ENCODE measurements at regions not wholly inside any gene's neighbourhood (a gene's known extent, or its start where the extent isn't known, plus 50 kb on each side); places are given as distances from the start of the nearest gene placed in this dataset.
"Not testable (repeated sequence)": the region's sequence is repeated elsewhere in the genome, so short reads cannot be mapped to it uniquely, and the experiment has no call there.

GRCh38 chr13:61358599-61358998, 57.0 kb downstream of the PCDH20 start:
- Mint-ChIP-seq H3K4me1 (no peaks in the 10 kb centered on the region), H3K4me3 (no peak overlapping the region), H3K36me3 (ENCODE audit: low read depth) (no peaks in the 10 kb centered on the region), H3K9me3 (peaks cover 5% of the 10 kb centered on the region), H3K27ac (no peak overlapping the region), H3K27me3 (no peaks in the 10 kb centered on the region)
- intact Hi-C loops (cut with micrococcal nuclease): no loop called here
- no peak for DNase-seq

DNA sequence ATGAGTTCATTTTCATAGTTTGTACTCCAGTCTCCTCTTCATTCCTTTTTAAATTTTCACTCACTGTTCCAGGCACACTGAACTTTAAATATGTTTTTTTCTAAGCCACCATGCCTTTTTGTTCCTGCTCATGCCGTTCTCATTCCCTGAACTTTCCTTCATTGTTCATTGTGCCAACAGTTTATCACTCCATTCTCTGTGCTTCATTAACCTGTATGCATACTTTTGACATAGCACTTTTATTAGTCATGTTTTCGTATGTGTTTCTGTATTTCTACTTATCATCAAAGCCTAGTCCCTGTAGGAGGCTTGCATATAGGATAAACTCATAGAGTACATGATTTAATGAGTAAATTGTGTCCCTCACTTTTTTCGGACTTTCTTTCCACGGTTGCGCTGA, 65.3 kb downstream of the PCDH20 start:
- Mint-ChIP-seq H3K9me3 (peaks cover 8% of the 10 kb centered on the region), H3K4me1 (no peaks in the 10 kb centered on the region), H3K27me3 (no peaks in the 10 kb centered on the region), H3K27ac (no peak overlapping the region), H3K4me3 (no peak overlapping the region), H3K36me3 (ENCODE audit: low read depth) (no peaks in the 10 kb centered on the region)
- DNase-seq: no peak
- intact Hi-C loops (cut with micrococcal nuclease): no loop called here

GRCh38 chr13:61339054-61339621, 76.5 kb downstream of the PCDH20 start:
- Mint-ChIP-seq H3K4me1 (no peaks in the 10 kb centered on the region), H3K4me3 (no peak overlapping the region), H3K27me3 (no peaks in the 10 kb centered on the region), H3K36me3 (ENCODE audit: low read depth) (no peaks in the 10 kb centered on the region), H3K27ac (no peak overlapping the region), H3K9me3 (peaks cover 5% of the 10 kb centered on the region)
- no peak for DNase-seq
- intact Hi-C loops (cut with micrococcal nuclease): no loop called here

- H3K4me1 Mint-ChIP-seq: no peaks in the 10 kb centered on the region
- no peaks in the 10 kb centered on the region for H3K27me3 Mint-ChIP-seq
- peaks cover 3% of the 10 kb centered on the region for H3K9me3 Mint-ChIP-seq
- no peak for DNase-seq
- intact Hi-C loops (cut with micrococcal nuclease): no loop called here
- no peak overlapping the region for H3K27ac Mint-ChIP-seq
- no peaks in the 10 kb centered on the region for H3K36me3 Mint-ChIP-seq (ENCODE audit: low read depth)
- no peak overlapping the region for H3K4me3 Mint-ChIP-seq
Observed at GRCh38 chr13:61316647-61317046, 99.0 kb downstream of the PCDH20 start.

- intact Hi-C loops (cut with micrococcal nuclease): no loop called here
- Mint-ChIP-seq H3K27ac (no peak overlapping the region), H3K4me3 (no peak overlapping the region)
Observed at GRCh38 chr13:61294467-61295191, 121.0 kb downstream of the PCDH20 start.

DNA sequence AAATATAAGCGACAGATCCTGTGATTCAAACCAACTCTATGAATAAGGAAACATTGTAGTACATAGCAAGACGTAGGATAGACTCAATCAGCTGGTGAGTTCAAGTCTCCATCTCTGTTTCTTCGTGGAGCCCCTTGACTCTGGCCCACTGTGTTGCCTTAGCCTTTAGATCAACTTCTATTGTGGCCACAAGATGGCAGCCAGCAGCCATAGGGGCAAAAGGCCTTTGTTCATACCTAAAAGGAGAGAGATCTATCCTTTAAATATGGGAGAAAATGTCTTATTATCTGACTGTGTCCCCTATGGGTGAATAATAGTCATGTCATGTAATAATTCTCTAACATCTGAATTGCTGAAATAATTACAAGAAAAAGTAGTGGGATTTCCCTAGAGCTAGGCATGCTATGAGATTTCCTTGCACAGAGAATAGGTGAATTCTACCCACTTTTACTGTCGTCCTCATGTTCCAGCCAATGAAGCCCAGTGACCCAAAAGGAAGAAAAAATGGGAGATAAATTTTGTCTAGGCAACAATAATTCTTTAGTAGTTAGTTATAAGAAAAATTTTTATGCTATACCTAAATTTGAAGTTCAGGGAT, 129.4 kb downstream of the PCDH20 start:
- no peak overlapping the region for H3K27ac Mint-ChIP-seq
- no peaks in the 10 kb centered on the region for H3K27me3 Mint-ChIP-seq
- H3K4me3 Mint-ChIP-seq: no peak overlapping the region
- no peaks in the 10 kb centered on the region for H3K4me1 Mint-ChIP-seq
- intact Hi-C loops (cut with micrococcal nuclease): no loop called here
- DNase-seq: no peak
- no peaks in the 10 kb centered on the region for H3K36me3 Mint-ChIP-seq (ENCODE audit: low read depth)
- no peaks in the 10 kb centered on the region for H3K9me3 Mint-ChIP-seq

More at GRCh38 chr13:61294467-61295191, 121.0 kb downstream of the PCDH20 start:
- Mint-ChIP-seq H3K4me1 (no peaks in the 10 kb centered on the region), H3K27me3 (no peaks in the 10 kb centered on the region), H3K36me3 (ENCODE audit: low read depth) (no peaks in the 10 kb centered on the region), H3K9me3 (no peaks in the 10 kb centered on the region)
- no peak for DNase-seq

GRCh38 chr13:61277586-61278276, 137.9 kb downstream of the PCDH20 start:
- Mint-ChIP-seq H3K27ac (no peak overlapping the region), H3K27me3 (no peaks in the 10 kb centered on the region), H3K4me3 (no peak overlapping the region), H3K36me3 (ENCODE audit: low read depth) (no peaks in the 10 kb centered on the region), H3K4me1 (no peaks in the 10 kb centered on the region), H3K9me3 (no peaks in the 10 kb centered on the region)
- intact Hi-C loops (cut with micrococcal nuclease): no loop called here
- DNase-seq: no peak

- no peak for DNase-seq
- H3K4me3 Mint-ChIP-seq: no peak overlapping the region
- no peaks in the 10 kb centered on the region for H3K36me3 Mint-ChIP-seq (ENCODE audit: low read depth)
- H3K9me3 Mint-ChIP-seq: no peaks in the 10 kb centered on the region
- no peak overlapping the region for H3K27ac Mint-ChIP-seq
- H3K4me1 Mint-ChIP-seq: no peaks in the 10 kb centered on the region
- no peaks in the 10 kb centered on the region for H3K27me3 Mint-ChIP-seq
- intact Hi-C loops (cut with micrococcal nuclease): no loop called here
Observed at GRCh38 chr13:61277088-61277487, 138.6 kb downstream of the PCDH20 start.

- no peaks in the 10 kb centered on the region for H3K27me3 Mint-ChIP-seq
Observed at GRCh38 chr13:61276401-61276800, 139.2 kb downstream of the PCDH20 start.

DNA sequence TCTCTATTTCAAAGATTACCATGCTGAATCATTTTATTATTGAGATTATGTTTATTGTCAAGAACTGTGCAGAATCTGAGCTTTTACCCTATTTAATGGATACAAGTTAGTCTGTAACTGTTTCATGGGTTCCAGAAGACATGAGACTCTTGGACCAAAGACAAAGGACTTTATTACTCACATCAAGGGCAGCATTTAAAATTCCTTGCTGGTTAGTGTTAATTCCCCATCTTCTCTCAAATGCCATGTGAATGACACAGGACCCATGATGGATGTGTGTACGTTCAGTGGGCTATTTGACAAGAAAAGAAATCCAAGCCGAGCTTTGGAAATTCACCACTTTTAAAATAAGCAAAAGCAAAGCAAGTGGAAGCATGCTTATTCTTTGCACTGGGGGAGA, 139.9 kb downstream of the PCDH20 start:
- Mint-ChIP-seq H3K4me1 (no peaks in the 10 kb centered on the region), H3K27ac (no peak overlapping the region), H3K9me3 (peaks cover 4% of the 10 kb centered on the region), H3K36me3 (ENCODE audit: low read depth) (no peaks in the 10 kb centered on the region), H3K27me3 (no peaks in the 10 kb centered on the region), H3K4me3 (no peak overlapping the region)
- intact Hi-C loops (cut with micrococcal nuclease): no loop called here
- no peak for DNase-seq

More at GRCh38 chr13:61276401-61276800, 139.2 kb downstream of the PCDH20 start:
- Mint-ChIP-seq H3K27ac (no peak overlapping the region), H3K4me1 (no peaks in the 10 kb centered on the region), H3K9me3 (no peaks in the 10 kb centered on the region), H3K36me3 (ENCODE audit: low read depth) (no peaks in the 10 kb centered on the region), H3K4me3 (no peak overlapping the region)
- no peak for DNase-seq
- intact Hi-C loops (cut with micrococcal nuclease): no loop called here

- peaks cover 6% of the 10 kb centered on the region for H3K9me3 Mint-ChIP-seq
- H3K27ac Mint-ChIP-seq: no peak overlapping the region
- no peak for DNase-seq
- H3K27me3 Mint-ChIP-seq: no peaks in the 10 kb centered on the region
- H3K4me1 Mint-ChIP-seq: no peaks in the 10 kb centered on the region
- no peak overlapping the region for H3K4me3 Mint-ChIP-seq
- intact Hi-C loops (cut with micrococcal nuclease): no loop called here
- H3K36me3 Mint-ChIP-seq (ENCODE audit: low read depth): no peaks in the 10 kb centered on the region
Observed at GRCh38 chr13:61275251-61275650, 140.4 kb downstream of the PCDH20 start.

GRCh38 chr13:61266896-61267295, 148.8 kb downstream of the PCDH20 start:
- H3K27ac Mint-ChIP-seq; H3K27me3 Mint-ChIP-seq; H3K4me1 Mint-ChIP-seq; H3K4me3 Mint-ChIP-seq; H3K36me3 Mint-ChIP-seq (ENCODE audit: low read depth); intact Hi-C loops (cut with micrococcal nuclease); DNase-seq: not testable (repeated sequence)
- peaks cover 14% of the 10 kb centered on the region for H3K9me3 Mint-ChIP-seq

GRCh38 chr13:61261746-61262472, 153.7 kb downstream of the PCDH20 start:
- DNase-seq: no peak
- Mint-ChIP-seq H3K9me3 (no peaks in the 10 kb centered on the region), H3K27ac (no peak overlapping the region)

DNA sequence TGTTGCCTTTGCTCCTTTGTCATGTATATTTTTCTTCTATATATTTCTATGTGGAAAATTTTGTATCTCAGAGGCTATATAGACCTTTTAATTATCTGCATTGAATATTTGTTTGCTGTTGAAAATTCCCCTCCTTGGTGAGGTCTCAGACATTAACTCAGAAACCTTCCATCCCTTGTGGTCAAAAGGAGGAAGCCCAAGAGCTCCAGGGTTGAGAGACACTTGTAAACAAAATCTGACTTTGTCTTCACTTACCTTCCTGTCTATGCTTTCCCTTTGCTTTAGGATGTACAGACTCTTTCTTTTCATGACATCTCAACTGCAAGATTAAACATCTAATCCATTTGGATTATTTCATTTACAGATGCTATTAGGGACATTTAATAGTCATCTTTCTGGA, 157.5 kb downstream of the PCDH20 start:
- Mint-ChIP-seq H3K36me3 (ENCODE audit: low read depth) (no peaks in the 10 kb centered on the region), H3K27me3 (no peaks in the 10 kb centered on the region), H3K4me1 (no peaks in the 10 kb centered on the region), H3K27ac (no peak overlapping the region), H3K9me3 (no peaks in the 10 kb centered on the region), H3K4me3 (no peak overlapping the region)
- intact Hi-C loops (cut with micrococcal nuclease): no loop called here
- no peak for DNase-seq

More at GRCh38 chr13:61261746-61262472, 153.7 kb downstream of the PCDH20 start:
- Mint-ChIP-seq H3K4me1 (no peaks in the 10 kb centered on the region), H3K4me3 (no peak overlapping the region), H3K36me3 (ENCODE audit: low read depth) (no peaks in the 10 kb centered on the region), H3K27me3 (no peaks in the 10 kb centered on the region)
- intact Hi-C loops (cut with micrococcal nuclease): no loop called here

Data from activated CD4-positive, alpha-beta T cell treated with anti-CD3 and anti-CD28 coated beads, Interleukin-2, amount 10 ng/mL, durations not matched to agents 24 days and 14 days (primary cell).